NB4 (cell line): ENCODE measurements at regions not wholly inside any gene's neighbourhood (a gene's known extent, or its start where the extent isn't known, plus 50 kb on each side); places are given as distances from the start of the nearest gene placed in this dataset.

ENCODE experiments used
- POLR2A ChIP-seq: IDR thresholded peaks from 2 replicates; pipeline ENCODE4 v1.6.1; 2011; ENCODE audit warnings: mild to moderate bottlenecking; ENCODE audit not compliant: insufficient read length; ENCODE audit errors: extremely low read depth
- TF ChIP-seq, protein P1 (sequence below): IDR thresholded peaks from one replicate; pipeline ENCODE4 v1.5.1; 2012; ENCODE audit warnings: low read depth, low read length

DNA sequence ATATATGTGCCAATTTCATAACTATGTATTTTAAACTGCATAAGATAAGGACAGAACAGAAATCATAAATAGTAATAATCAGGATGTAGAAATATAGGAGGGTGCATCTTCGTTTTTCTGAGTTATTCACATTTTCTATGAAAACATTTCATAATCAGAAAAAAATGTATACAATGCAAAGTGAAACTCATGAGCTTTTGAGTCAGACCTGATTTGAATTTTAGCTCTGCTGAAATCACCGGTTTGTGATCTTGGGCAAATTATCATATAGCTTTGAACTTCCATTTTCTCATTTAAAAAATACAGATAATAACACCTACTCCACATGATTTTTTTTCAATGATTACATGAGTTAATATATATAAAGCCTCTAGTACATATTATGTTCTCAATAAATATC lies 106.9 kb downstream of the KDR start:
- TF ChIP-seq, protein P1, sequence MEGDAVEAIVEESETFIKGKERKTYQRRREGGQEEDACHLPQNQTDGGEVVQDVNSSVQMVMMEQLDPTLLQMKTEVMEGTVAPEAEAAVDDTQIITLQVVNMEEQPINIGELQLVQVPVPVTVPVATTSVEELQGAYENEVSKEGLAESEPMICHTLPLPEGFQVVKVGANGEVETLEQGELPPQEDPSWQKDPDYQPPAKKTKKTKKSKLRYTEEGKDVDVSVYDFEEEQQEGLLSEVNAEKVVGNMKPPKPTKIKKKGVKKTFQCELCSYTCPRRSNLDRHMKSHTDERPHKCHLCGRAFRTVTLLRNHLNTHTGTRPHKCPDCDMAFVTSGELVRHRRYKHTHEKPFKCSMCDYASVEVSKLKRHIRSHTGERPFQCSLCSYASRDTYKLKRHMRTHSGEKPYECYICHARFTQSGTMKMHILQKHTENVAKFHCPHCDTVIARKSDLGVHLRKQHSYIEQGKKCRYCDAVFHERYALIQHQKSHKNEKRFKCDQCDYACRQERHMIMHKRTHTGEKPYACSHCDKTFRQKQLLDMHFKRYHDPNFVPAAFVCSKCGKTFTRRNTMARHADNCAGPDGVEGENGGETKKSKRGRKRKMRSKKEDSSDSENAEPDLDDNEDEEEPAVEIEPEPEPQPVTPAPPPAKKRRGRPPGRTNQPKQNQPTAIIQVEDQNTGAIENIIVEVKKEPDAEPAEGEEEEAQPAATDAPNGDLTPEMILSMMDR, result no peak
- TF ChIP-seq POLR2A, result no peak
